HEK293 (cell line): ENCODE measurements at regions not wholly inside any gene's neighbourhood (a gene's known extent, or its start where the extent isn't known, plus 50 kb on each side); places are given as distances from the start of the nearest gene placed in this dataset.

Experiments
- CTCF ChIA-PET: fragments of 350-600 bp; formaldehyde crosslinking; extraction: SDS; loops from one replicate; lab custom pipeline; 2021; ENCODE audit warnings: antibody characterized with exemption; lab: Yijun Ruan, JAX
- POLR2A ChIA-PET: fragments of 300-600 bp; formaldehyde crosslinking; extraction: SDS; loops from one replicate; lab custom pipeline; 2020; ENCODE audit warnings: antibody characterized with exemption, inconsistent platforms; lab: Yijun Ruan, JAX
- H3K27ac ChIP-seq: fragments of 200-500 bp; sonication (Bioruptor generic); 2 replicates; pipeline ENCODE4 v1.5.1; 2014; ENCODE audit warnings: low read depth, low read length, control low read depth, inconsistent platforms; ENCODE audit errors: extremely low read depth
- H3K36me3 ChIP-seq, 2 experiments: fragments of 200-500 bp in 1 of 2; sonication (Bioruptor generic) in 1 of 2; 1 replicate in 1 of 2; 2 replicates in 1 of 2; pipeline ENCODE4 v1.5.1; 2014 to 2017; ENCODE audit warnings: inconsistent platforms in 2 of 2, low read length in 2 of 2; ENCODE audit not compliant: control insufficient read depth in 2 of 2, insufficient read depth in 1 of 2
- H3K4me1 ChIP-seq: fragments of 200-500 bp; sonication (Bioruptor generic); 2 replicates; pipeline ENCODE4 v1.5.1; 2014; ENCODE audit warnings: mild to moderate bottlenecking, low read length, inconsistent platforms; ENCODE audit not compliant: control insufficient read depth, insufficient read depth
- H3K4me3 ChIP-seq: 2 replicates; pipeline ENCODE4 v1.5.1; 2011; ENCODE audit warnings: low read depth, mild to moderate bottlenecking, control low read depth, low read length, moderate library complexity
- H3K9me3 ChIP-seq: fragments of 200-500 bp; sonication (Bioruptor generic); 2 replicates; pipeline ENCODE4 v1.5.1; 2014; ENCODE audit warnings: low read depth, low read length, inconsistent platforms; ENCODE audit not compliant: control insufficient read depth, insufficient read depth
- HOXC10 ChIP-seq: sonication (generic); formaldehyde crosslinking; IDR thresholded peaks from 2 replicates; pipeline ENCODE4 v1.8.1; 2023; ENCODE audit warnings: mild to moderate bottlenecking, missing genetic modification reagents
- PATZ1 ChIP-seq: fragments of 450-650 bp; formaldehyde crosslinking; IDR thresholded peaks from 2 replicates; pipeline ENCODE4 v1.5.1; 2016; ENCODE audit warnings: missing biosample characterization, missing genetic modification characterization
- PRDM6 ChIP-seq: fragments of 450-650 bp; formaldehyde crosslinking; IDR thresholded peaks from 2 replicates; pipeline ENCODE4 v1.5.1; 2017; ENCODE audit warnings: missing biosample characterization, missing genetic modification characterization
- REPIN1 ChIP-seq: fragments of 450-650 bp; formaldehyde crosslinking; IDR thresholded peaks from 2 replicates; pipeline ENCODE4 v1.5.1; 2017; ENCODE audit warnings: missing biosample characterization, missing genetic modification characterization, low read depth
- TSHZ1 ChIP-seq: fragments of 450-650 bp; formaldehyde crosslinking; IDR thresholded peaks from 2 replicates; pipeline ENCODE4 v1.5.1; 2016; ENCODE audit warnings: missing biosample characterization, missing genetic modification characterization, borderline replicate concordance
- ZBTB1 ChIP-seq: fragments of 450-650 bp; formaldehyde crosslinking; IDR thresholded peaks from 2 replicates; pipeline ENCODE4 v1.5.1; 2016; ENCODE audit warnings: missing biosample characterization, missing genetic modification characterization
- ZBTB11 ChIP-seq: fragments of 450-650 bp; formaldehyde crosslinking; conservative IDR thresholded peaks from 2 replicates; pipeline ENCODE4 v1.5.1; 2016; ENCODE audit warnings: low read depth, missing biosample characterization, missing genetic modification characterization
- ZBTB26 ChIP-seq: fragments of 450-650 bp; formaldehyde crosslinking; optimal IDR thresholded peaks from 2 replicates; pipeline ENCODE3; 2016; ENCODE audit warnings: missing biosample characterization, mild to moderate bottlenecking, missing genetic modification characterization
- ZFP41 ChIP-seq: fragments of 450-650 bp; formaldehyde crosslinking; IDR thresholded peaks from 2 replicates; pipeline ENCODE4 v1.5.1; 2016; ENCODE audit warnings: missing biosample characterization, missing genetic modification characterization, borderline replicate concordance
- ZNF146 ChIP-seq: fragments of 450-650 bp; formaldehyde crosslinking; IDR thresholded peaks from 2 replicates; pipeline ENCODE4 v1.5.1; 2016; ENCODE audit warnings: missing biosample characterization, missing genetic modification characterization
- ZNF280C ChIP-seq: fragments of 450-650 bp; formaldehyde crosslinking; IDR thresholded peaks from 2 replicates; pipeline ENCODE4 v1.5.1; 2016; ENCODE audit warnings: missing biosample characterization, missing genetic modification characterization
- ZNF362 ChIP-seq: fragments of 450-650 bp; formaldehyde crosslinking; IDR thresholded peaks from 2 replicates; pipeline ENCODE4 v1.5.1; 2016; ENCODE audit warnings: missing biosample characterization, missing genetic modification characterization
- ZNF37A ChIP-seq: fragments of 450-650 bp; IDR thresholded peaks from 2 replicates; pipeline ENCODE4 v1.5.1; 2018; ENCODE audit warnings: missing biosample characterization, missing genetic modification characterization
- ZNF529 ChIP-seq: fragments of 450-650 bp; formaldehyde crosslinking; IDR thresholded peaks from 2 replicates; pipeline ENCODE4 v1.5.1; 2017; ENCODE audit warnings: missing genetic modification characterization, missing biosample characterization; ENCODE audit not compliant: insufficient replicate concordance
- ZNF549 ChIP-seq: fragments of 450-650 bp; IDR thresholded peaks from 2 replicates; pipeline ENCODE4 v1.5.1; 2018; ENCODE audit warnings: missing biosample characterization, missing genetic modification characterization, mild to moderate bottlenecking, inconsistent platforms, moderate library complexity
- ZNF623 ChIP-seq: fragments of 450-650 bp; formaldehyde crosslinking; IDR thresholded peaks from 2 replicates; pipeline ENCODE4 v1.5.1; 2016; ENCODE audit warnings: missing biosample characterization, missing genetic modification characterization
- ZNF624 ChIP-seq: fragments of 450-650 bp; formaldehyde crosslinking; IDR thresholded peaks from 2 replicates; pipeline ENCODE4 v1.5.1; 2017; ENCODE audit warnings: missing biosample characterization, missing genetic modification characterization
- ZNF701 ChIP-seq: fragments of 450-650 bp; formaldehyde crosslinking; IDR thresholded peaks from 2 replicates; pipeline ENCODE4 v1.5.1; 2016; ENCODE audit warnings: missing biosample characterization, missing genetic modification characterization
- ZNF777 ChIP-seq: fragments of 450-650 bp; formaldehyde crosslinking; IDR thresholded peaks from 2 replicates; pipeline ENCODE4 v1.5.1; 2017; ENCODE audit warnings: missing biosample characterization, missing genetic modification characterization, borderline replicate concordance
- ZNF792 ChIP-seq: fragments of 450-650 bp; formaldehyde crosslinking; IDR thresholded peaks from 2 replicates; pipeline ENCODE4 v1.5.1; 2016; ENCODE audit warnings: missing biosample characterization, missing genetic modification characterization

GRCh38 chr3:7934362-7934761 is 567.3 kb upstream of the LMCD1 start (continued):
- no peak for TF ChIP-seq ZNF529 (tag by site-specific recombination)
- no peak for TF ChIP-seq ZNF623 (tag by site-specific recombination)
- TF ChIP-seq ZNF701 (tag by site-specific recombination): no peak
- TF ChIP-seq, all 188 proteins: peak for 0

- CTCF ChIA-PET: no interaction called here
- TF ChIP-seq ZFP41: no peak
- no peak for TF ChIP-seq ZBTB26 (tag by site-specific recombination)
- TF ChIP-seq ZNF777: no peak
- TF ChIP-seq PRDM6 (tag by site-specific recombination): no peak
- TF ChIP-seq ZNF280C (tag by site-specific recombination): no peak
- TF ChIP-seq ZNF549: no peak
- TF ChIP-seq ZNF792 (tag by site-specific recombination): no peak
- TF ChIP-seq ZNF37A (tag by site-specific recombination): no peak
- TF ChIP-seq HOXC10: no peak
- no peak for TF ChIP-seq ZNF362
- no peak for TF ChIP-seq ZNF624 (tag by site-specific recombination)
- TF ChIP-seq PATZ1 (tag by site-specific recombination): no peak
- no peak for TF ChIP-seq ZNF146 (tag by site-specific recombination)
- no peak for TF ChIP-seq ZBTB11 (tag by site-specific recombination)
- no peak for TF ChIP-seq REPIN1 (tag by site-specific recombination)
- TF ChIP-seq TSHZ1 (tag by site-specific recombination): no peak
- no peak for TF ChIP-seq ZBTB1 (tag by site-specific recombination)
Observed at GRCh38 chr3:7947930-7948329, 553.7 kb upstream of the LMCD1 start.

More at GRCh38 chr3:7947930-7948329, 553.7 kb upstream of the LMCD1 start:
- Histone ChIP-seq H3K36me3 (no peaks in the 10 kb centered on the region), H3K4me3 (no peak overlapping the region), H3K4me1 (no peaks in the 10 kb centered on the region), H3K9me3 (no peaks in the 10 kb centered on the region), H3K27ac (no peak overlapping the region)
- POLR2A ChIA-PET: no interaction called here
